ENCODE measurements at regions not wholly inside any gene's neighbourhood (a gene's known extent, or its start where the extent isn't known, plus 50 kb on each side); places are given as distances from the start of the nearest gene placed in this dataset.

- TF ChIP-seq CTCF (IDR thresholded peaks at IDR 0.05): no peak
- no peak overlapping the region for H3K27ac ChIP-seq
- no peak overlapping the region for H3K4me3 ChIP-seq (ENCODE audit: low read depth, low read length)
- H3K4me1 ChIP-seq: no peaks in the 10 kb centered on the region
- H2AFZ ChIP-seq: no peak overlapping the region
- no peaks in the 10 kb centered on the region for H3K9me3 ChIP-seq (ENCODE audit: control insufficient read depth, low read length)
- H3K4me2 ChIP-seq (ENCODE audit: low read length): no peak overlapping the region
- H3K79me2 ChIP-seq: no peaks in the 10 kb centered on the region
- H3K36me3 ChIP-seq (ENCODE audit: control insufficient read depth, insufficient read depth, low read length): no peaks in the 10 kb centered on the region
- H3K9ac ChIP-seq: no peak overlapping the region
- H3K27me3 ChIP-seq (ENCODE audit: control insufficient read depth, insufficient read depth, low read length): no peaks in the 10 kb centered on the region
These were observed 120.1 kb downstream of the KCNF1 start for GRCh38 chr2:11031876-11032275.

- Histone ChIP-seq H3K9me3 (ENCODE audit: control insufficient read depth, low read length) (no peaks in the 10 kb centered on the region), H3K27me3 (ENCODE audit: control insufficient read depth, insufficient read depth, low read length) (no peaks in the 10 kb centered on the region), H3K4me3 (ENCODE audit: low read depth, low read length) (no peak overlapping the region), H3K9ac (no peak overlapping the region), H3K27ac (no peak overlapping the region), H3K36me3 (ENCODE audit: control insufficient read depth, insufficient read depth, low read length) (no peaks in the 10 kb centered on the region), H2AFZ (no peak overlapping the region), H3K4me1 (no peaks in the 10 kb centered on the region), H3K79me2 (no peaks in the 10 kb centered on the region), H3K4me2 (ENCODE audit: low read length) (no peak overlapping the region)
- TF ChIP-seq CTCF (IDR thresholded peaks at IDR 0.05): no peak
These were observed 120.7 kb downstream of the KCNF1 start for GRCh38 chr2:11032396-11032795.

GRCh38 chr2:11033114-11033513 is 121.4 kb downstream of the KCNF1 start:
- H3K4me2 ChIP-seq (ENCODE audit: low read length): no peak overlapping the region
- no peak overlapping the region for H3K4me3 ChIP-seq (ENCODE audit: low read depth, low read length)
- TF ChIP-seq CTCF (IDR thresholded peaks at IDR 0.05): no peak
- H2AFZ ChIP-seq: no peak overlapping the region
- no peak overlapping the region for H3K27ac ChIP-seq
- H3K79me2 ChIP-seq: no peaks in the 10 kb centered on the region
- no peaks in the 10 kb centered on the region for H3K27me3 ChIP-seq (ENCODE audit: control insufficient read depth, insufficient read depth, low read length)
- no peaks in the 10 kb centered on the region for H3K4me1 ChIP-seq
- H3K9me3 ChIP-seq (ENCODE audit: control insufficient read depth, low read length): no peaks in the 10 kb centered on the region
- H3K9ac ChIP-seq: no peak overlapping the region
- no peaks in the 10 kb centered on the region for H3K36me3 ChIP-seq (ENCODE audit: control insufficient read depth, insufficient read depth, low read length)

GRCh38 chr2:11038641-11039040 is 116.6 kb upstream of the SLC66A3 start:
- no peak for TF ChIP-seq CTCF (IDR thresholded peaks at IDR 0.05)
- Histone ChIP-seq H3K4me1 (no peaks in the 10 kb centered on the region), H2AFZ (no peak overlapping the region), H3K27me3 (ENCODE audit: control insufficient read depth, insufficient read depth, low read length) (no peaks in the 10 kb centered on the region), H3K27ac (no peak overlapping the region), H3K4me3 (ENCODE audit: low read depth, low read length) (no peak overlapping the region), H3K9ac (no peak overlapping the region), H3K79me2 (no peaks in the 10 kb centered on the region), H3K36me3 (ENCODE audit: control insufficient read depth, insufficient read depth, low read length) (no peaks in the 10 kb centered on the region), H3K4me2 (ENCODE audit: low read length) (no peak overlapping the region), H3K9me3 (ENCODE audit: control insufficient read depth, low read length) (no peaks in the 10 kb centered on the region)

- Histone ChIP-seq H3K27ac (no peak overlapping the region), H3K79me2 (no peaks in the 10 kb centered on the region), H2AFZ (no peak overlapping the region), H3K36me3 (ENCODE audit: control insufficient read depth, insufficient read depth, low read length) (no peaks in the 10 kb centered on the region), H3K4me3 (ENCODE audit: low read depth, low read length) (no peak overlapping the region), H3K27me3 (ENCODE audit: control insufficient read depth, insufficient read depth, low read length) (no peaks in the 10 kb centered on the region), H3K9ac (no peak overlapping the region), H3K4me1 (no peaks in the 10 kb centered on the region), H3K4me2 (ENCODE audit: low read length) (no peak overlapping the region), H3K9me3 (ENCODE audit: control insufficient read depth, low read length) (no peaks in the 10 kb centered on the region)
- no peak for TF ChIP-seq CTCF (IDR thresholded peaks at IDR 0.05)
These were observed 114.3 kb upstream of the SLC66A3 start for GRCh38 chr2:11040992-11041391.
